Right lobe of liver (tissue), 6 donors: ENCODE measurements at regions not wholly inside any gene's neighbourhood (a gene's known extent, or its start where the extent isn't known, plus 50 kb on each side); places are given as distances from the start of the nearest gene placed in this dataset.

ENCODE experiments used
- ATAC-seq, 4 donors: fragments of 200-7000 bp; cut with Tn5 transposase; one replicate each; pipeline ENCODE4 v1.9.1; 2020; ENCODE audit warnings: mild to moderate bottlenecking in 4 of 4, moderate library complexity in 4 of 4
- DNase-seq, 3 donors: peaks; one replicate each; pipeline ENCODE4 v3.0.0-alpha.2; 2020
- H3K27ac ChIP-seq, 3 donors: fragments of 200-600 bp; one replicate each; pipeline ENCODE4 v1.8.0; 2022
- H3K27me3 ChIP-seq, 2 donors: fragments of 200-600 bp; one replicate each; pipeline ENCODE4 v1.8.0; 2022
- H3K36me3 ChIP-seq, 4 donors: fragments of 200-600 bp; sonication (generic) in 1 of 4; one replicate each; pipeline versions ENCODE4 v1.5.1 to v1.8.0; 2017 to 2022; ENCODE audit warnings: control low read depth in 1 of 4
- H3K4me1 ChIP-seq, 4 donors: fragments of 200-600 bp; sonication (generic) in 1 of 4; one replicate each; pipeline versions ENCODE4 v1.5.1 to v1.8.0; 2017 to 2022; ENCODE audit warnings: control low read depth in 1 of 4
- H3K4me3 ChIP-seq, 3 donors: fragments of 200-600 bp; one replicate each; pipeline ENCODE4 v1.8.0; 2022
- H3K9me3 ChIP-seq, 4 donors: fragments of 200-600 bp; sonication (generic) in 1 of 4; one replicate each; pipeline versions ENCODE4 v1.5.1 to v1.8.0; 2017 to 2022; ENCODE audit warnings: control low read depth in 1 of 4
- POLR2A ChIP-seq: fragments of 450-650 bp; IDR thresholded peaks from one replicate; pipeline ENCODE4 v1.6.1; 2017; ENCODE audit warnings: antibody characterized with exemption, mild to moderate bottlenecking
- WGBS: methylation state at CpG from one replicate; pipeline ENCODE4 v1.1.6; 2018; ENCODE audit warnings: low coverage, low lambda C conversion rate; ENCODE audit not compliant: insufficient coverage; ENCODE audit errors: missing lambda C conversion rate; 5-methylcytosine and 5-hydroxymethylcytosine counted together
- intact Hi-C, 2 donors: fragments of 100-400 bp; cut with DNase I; formaldehyde crosslinking; loops; one replicate each; pipeline versions ENCODE4 v1.11.2 to v1.14.1; 2022
- TF ChIP-seq, protein P1 (sequence below), 4 donors: fragments of 200-600 bp in 3 of 4; fragments of 450-650 bp in 1 of 4; IDR thresholded peaks; one replicate each; pipeline versions ENCODE4 v1.5.1 to v1.8.0; 2016 to 2022; ENCODE audit warnings: antibody characterized with exemption in 4 of 4, mild to moderate bottlenecking in 2 of 4
- donor health status: DM: no; HTN: yes; CAD: no.
- donor health status: DM: no; HTN: no; CAD: no.
- donor health status: DM: no; HTN: no; CAD: no.
- donor health status: DM: no; HTN: yes; CAD: no.
- donor health status: DM: no; HTN: yes; CAD: no.

DNA sequence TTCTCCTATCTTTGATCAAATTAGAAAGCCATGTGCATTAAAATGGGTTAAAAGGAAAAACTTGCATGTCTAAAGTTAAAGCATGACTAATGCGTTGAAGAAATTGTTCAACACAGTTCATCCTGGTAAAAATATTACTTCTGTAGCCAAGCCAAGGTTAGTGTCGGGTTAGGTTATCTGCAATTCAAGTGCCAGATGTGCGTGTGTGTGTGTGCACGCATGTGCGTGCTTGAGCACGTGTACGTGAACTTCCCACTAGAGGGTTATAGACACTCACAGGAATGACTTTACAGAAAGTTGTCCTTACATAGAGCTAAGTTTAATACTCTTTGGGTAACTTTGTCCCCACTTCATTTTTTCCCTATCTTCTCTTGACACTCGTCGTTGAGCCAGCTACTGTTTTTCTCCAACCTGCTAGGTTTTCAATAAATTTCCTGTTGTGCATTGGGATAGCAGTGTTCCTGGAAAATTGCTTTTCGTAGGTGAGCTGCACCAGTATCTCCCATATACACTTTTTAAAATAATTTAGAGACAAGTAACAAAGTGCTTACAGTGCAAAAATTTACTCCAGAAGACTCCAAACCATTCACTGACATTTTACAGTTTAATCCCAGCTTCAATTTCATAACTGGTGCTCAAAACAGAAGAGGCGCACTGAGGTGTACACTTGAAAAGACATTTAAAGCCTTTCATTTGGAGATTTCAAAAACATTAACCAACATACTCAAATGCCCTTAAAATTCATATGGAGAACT is 353.8 kb downstream of the NFIB start:
- Histone ChIP-seq H3K4me3 (no peak overlapping the region), H3K27ac (no peak overlapping the region), H3K4me1 (no peaks in the 10 kb centered on the region), H3K27me3 (no peaks in the 10 kb centered on the region), H3K9me3 (no peaks in the 10 kb centered on the region), H3K36me3 (no peaks in the 10 kb centered on the region)
- TF ChIP-seq, protein P1, sequence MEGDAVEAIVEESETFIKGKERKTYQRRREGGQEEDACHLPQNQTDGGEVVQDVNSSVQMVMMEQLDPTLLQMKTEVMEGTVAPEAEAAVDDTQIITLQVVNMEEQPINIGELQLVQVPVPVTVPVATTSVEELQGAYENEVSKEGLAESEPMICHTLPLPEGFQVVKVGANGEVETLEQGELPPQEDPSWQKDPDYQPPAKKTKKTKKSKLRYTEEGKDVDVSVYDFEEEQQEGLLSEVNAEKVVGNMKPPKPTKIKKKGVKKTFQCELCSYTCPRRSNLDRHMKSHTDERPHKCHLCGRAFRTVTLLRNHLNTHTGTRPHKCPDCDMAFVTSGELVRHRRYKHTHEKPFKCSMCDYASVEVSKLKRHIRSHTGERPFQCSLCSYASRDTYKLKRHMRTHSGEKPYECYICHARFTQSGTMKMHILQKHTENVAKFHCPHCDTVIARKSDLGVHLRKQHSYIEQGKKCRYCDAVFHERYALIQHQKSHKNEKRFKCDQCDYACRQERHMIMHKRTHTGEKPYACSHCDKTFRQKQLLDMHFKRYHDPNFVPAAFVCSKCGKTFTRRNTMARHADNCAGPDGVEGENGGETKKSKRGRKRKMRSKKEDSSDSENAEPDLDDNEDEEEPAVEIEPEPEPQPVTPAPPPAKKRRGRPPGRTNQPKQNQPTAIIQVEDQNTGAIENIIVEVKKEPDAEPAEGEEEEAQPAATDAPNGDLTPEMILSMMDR (IDR thresholded peaks at IDR 0.05) = no peak
- WGBS = 70% methylated on average over 6 of the region's 11 CpGs
- ATAC-seq (no peak), DNase-seq (no peak)
- intact Hi-C loops = no loop called here

DNA sequence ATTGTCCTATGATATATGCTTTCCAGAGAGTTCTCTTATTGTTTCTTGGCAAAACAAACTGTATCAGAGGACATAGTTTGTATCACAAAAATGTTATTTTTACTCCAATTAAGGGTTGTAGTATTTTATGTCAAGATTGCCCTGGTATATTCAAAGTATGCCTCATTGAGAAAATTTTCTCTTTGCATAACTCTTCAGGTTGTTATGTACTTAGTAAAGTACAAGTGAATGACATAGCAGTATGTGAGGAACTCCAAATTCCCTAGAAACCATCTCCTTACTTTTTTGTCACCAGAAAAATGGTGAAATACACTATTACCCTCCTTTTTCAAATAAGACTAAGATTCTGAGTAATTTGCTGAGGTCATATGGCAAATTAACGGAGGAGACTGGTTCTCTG is 355.3 kb downstream of the NFIB start:
- TF ChIP-seq, protein P1 (IDR thresholded peaks at IDR 0.05) = no peak
- no peak for TF ChIP-seq POLR2A
- ATAC-seq = no peak
- Histone ChIP-seq H3K4me3 (no peak overlapping the region), H3K4me1 (no peaks in the 10 kb centered on the region), H3K36me3 (no peaks in the 10 kb centered on the region), H3K9me3 (no peaks in the 10 kb centered on the region), H3K27me3 (no peaks in the 10 kb centered on the region), H3K27ac (no peak overlapping the region)
- 64% methylated on average over 1 of the region's 1 CpG for WGBS
- intact Hi-C loops = no loop called here
- DNase-seq = no peak

DNA sequence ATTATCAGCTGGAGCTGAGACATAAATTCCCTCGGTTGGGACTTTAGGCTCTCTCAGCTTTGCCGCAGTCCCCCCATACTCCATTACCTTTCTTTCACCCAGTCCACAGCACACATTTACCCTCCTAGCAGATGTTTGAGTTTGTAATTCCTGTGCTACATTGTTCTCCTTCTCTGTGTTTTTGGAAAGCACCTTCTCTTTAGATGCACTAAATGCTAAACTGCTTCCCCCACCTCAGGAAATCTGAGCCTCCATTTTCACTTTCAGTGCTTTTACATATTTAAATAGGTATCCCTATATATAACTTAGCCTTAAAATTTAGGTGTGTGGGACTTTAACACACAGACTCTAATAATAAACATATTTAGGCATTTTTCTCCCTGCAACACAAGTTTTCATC is 356.9 kb downstream of the NFIB start:
- Histone ChIP-seq H3K4me1 (no peaks in the 10 kb centered on the region), H3K9me3 (no peaks in the 10 kb centered on the region), H3K36me3 (no peaks in the 10 kb centered on the region), H3K4me3 (no peak overlapping the region), H3K27ac (no peak overlapping the region), H3K27me3 (no peaks in the 10 kb centered on the region)
- intact Hi-C loops = no loop called here
- TF ChIP-seq POLR2A = no peak
- TF ChIP-seq, protein P1 (IDR thresholded peaks at IDR 0.05) = no peak
- no peak for DNase-seq
- WGBS = 55% methylated on average over 2 of the region's 2 CpGs
- no peak for ATAC-seq

DNA sequence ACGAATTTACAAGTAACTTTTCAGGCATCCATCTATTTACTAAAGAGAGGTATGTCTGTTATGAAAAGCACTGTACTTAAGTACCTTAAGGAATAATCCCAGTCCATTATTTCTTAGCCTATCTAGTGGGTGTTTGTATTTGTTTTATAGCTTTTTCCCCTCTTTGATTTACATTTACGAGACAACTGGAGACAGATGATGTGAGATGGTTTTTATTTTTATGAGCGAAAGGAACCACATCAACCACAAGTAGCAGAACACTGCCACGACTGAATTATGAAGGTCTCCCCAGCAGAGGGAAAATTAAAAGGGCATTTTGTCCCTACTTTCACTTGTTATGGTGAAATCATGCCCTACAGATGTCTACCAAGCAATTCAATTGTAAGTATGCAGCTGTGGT is 357.8 kb downstream of the NFIB start:
- WGBS = 45% methylated on average over 4 of the region's 4 CpGs
- Histone ChIP-seq H3K4me1 (no peaks in the 10 kb centered on the region), H3K27ac (no peak overlapping the region), H3K27me3 (no peaks in the 10 kb centered on the region), H3K36me3 (no peaks in the 10 kb centered on the region), H3K4me3 (no peak overlapping the region), H3K9me3 (peaks cover 0 to 5% (median 0%) of the 10 kb centered on the region in 4 donors)
- TF ChIP-seq POLR2A = no peak
- TF ChIP-seq, protein P1 (IDR thresholded peaks at IDR 0.05) = no peak
- intact Hi-C loops = no loop called here
- DNase-seq = no peak
- ATAC-seq = no peak
